ENCODE measurements at regions not wholly inside any gene's neighbourhood (a gene's known extent, or its start where the extent isn't known, plus 50 kb on each side); places are given as distances from the start of the nearest gene placed in this dataset.

DNA sequence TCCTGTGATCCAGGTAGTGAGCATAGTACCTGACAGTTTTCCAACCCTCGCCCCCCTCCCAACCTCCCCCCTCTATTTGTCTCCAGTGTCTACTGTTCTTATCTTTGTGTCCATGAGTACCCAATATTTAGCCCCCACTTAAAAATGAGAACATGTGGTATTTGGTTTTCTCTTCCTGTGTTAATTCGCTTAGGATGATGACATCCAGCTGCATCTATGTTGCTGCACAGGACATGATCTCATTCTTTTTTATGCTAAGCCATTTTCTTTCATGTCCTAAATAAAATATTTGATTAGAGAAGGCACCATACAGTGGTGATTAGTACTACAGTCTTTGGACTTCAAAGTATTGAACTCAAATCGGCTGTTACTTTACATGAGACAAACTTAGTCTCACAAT, 1087.9 kb downstream of the CBLN2 start:
- H3K4me3 ChIP-seq (ENCODE audit: control insufficient read depth, low read depth, low read length): no peak overlapping the region
- DNase-seq (ENCODE audit: low read depth): no peak
- TF ChIP-seq CTCF (conservative IDR thresholded peaks at IDR 0.05; ENCODE audit: control insufficient read depth, insufficient read depth, low read depth, low read length): no peak

DNA sequence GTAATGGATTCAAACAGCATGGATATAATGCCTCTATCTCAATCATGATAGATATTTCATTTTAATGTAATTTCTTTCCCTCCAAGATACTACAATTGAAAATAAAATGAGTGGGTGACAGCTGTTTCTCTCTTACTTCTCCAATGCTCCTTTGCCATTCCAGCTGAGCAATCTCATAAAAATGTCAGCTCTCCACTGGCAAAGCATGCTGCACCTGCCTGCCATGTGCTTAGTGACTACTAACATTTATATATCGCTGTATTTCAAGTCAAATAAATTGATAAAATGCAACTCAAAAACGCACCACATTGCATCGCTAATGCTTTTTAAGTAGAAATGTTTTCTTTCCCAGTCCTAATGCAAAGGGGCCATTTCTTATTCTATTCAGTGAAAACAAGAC, 1093.9 kb downstream of the CBLN2 start:
- no peak for DNase-seq (ENCODE audit: low read depth)
- TF ChIP-seq CTCF (conservative IDR thresholded peaks at IDR 0.05; ENCODE audit: control insufficient read depth, insufficient read depth, low read depth, low read length): no peak
- no peak overlapping the region for H3K4me3 ChIP-seq (ENCODE audit: control insufficient read depth, low read depth, low read length)

GRCh38 chr18:71443706-71444480, 1100.2 kb downstream of the CBLN2 start:
- no peak overlapping the region for H3K4me3 ChIP-seq (ENCODE audit: control insufficient read depth, low read depth, low read length)
- peak; percentile 53 for DNase-seq (ENCODE audit: low read depth)
- TF ChIP-seq CTCF (conservative IDR thresholded peaks at IDR 0.05; ENCODE audit: control insufficient read depth, insufficient read depth, low read depth, low read length): no peak

- peak; percentile 53 for DNase-seq (ENCODE audit: low read depth)
- TF ChIP-seq CTCF (conservative IDR thresholded peaks at IDR 0.05; ENCODE audit: control insufficient read depth, insufficient read depth, low read depth, low read length): no peak
- no peak overlapping the region for H3K4me3 ChIP-seq (ENCODE audit: control insufficient read depth, low read depth, low read length)
Measured at GRCh38 chr18:71442731-71443141, 1101.4 kb downstream of the CBLN2 start.

DNA sequence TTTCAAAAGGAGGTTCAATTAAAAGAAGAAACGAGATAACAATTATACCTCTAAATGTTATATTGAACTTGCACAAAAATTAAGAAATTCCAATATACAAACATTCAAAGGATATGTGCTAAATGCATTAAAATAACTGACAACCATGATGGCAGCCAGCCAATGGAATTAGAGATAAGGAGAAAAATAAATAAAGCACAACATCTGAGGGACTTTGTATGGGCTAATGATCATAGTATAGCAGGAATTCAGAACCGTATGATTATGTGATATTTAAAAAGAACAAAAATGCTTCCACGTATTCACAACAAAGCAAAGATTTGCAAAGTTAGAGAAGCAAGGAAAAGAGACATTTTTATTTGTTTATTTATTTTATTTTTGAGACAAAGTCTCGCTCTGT, 1103.0 kb downstream of the CBLN2 start:
- TF ChIP-seq CTCF (conservative IDR thresholded peaks at IDR 0.05; ENCODE audit: control insufficient read depth, insufficient read depth, low read depth, low read length): no peak
- DNase-seq (ENCODE audit: low read depth): no peak
- H3K4me3 ChIP-seq (ENCODE audit: control insufficient read depth, low read depth, low read length): no peak overlapping the region

DNA sequence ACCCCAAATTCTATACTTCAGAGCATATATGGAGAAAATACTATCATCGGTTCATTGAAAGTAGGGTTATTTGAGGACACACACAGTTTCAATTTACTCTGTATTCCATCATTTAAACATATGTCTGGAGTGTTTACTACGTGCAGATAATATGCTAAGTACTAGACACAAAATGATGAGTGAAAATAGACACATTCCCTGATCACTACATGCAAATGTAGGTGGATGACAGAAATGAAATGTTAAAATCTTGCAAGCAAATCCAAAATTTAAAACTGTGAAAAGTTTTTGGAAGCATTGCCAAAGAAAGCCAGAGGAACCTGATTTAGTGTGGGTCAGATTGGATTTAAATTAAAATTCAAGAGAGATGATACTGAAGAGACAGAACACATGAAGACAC, 1106.6 kb downstream of the CBLN2 start:
- DNase-seq (ENCODE audit: low read depth): no peak
- no peak overlapping the region for H3K4me3 ChIP-seq (ENCODE audit: control insufficient read depth, low read depth, low read length)
- TF ChIP-seq CTCF (conservative IDR thresholded peaks at IDR 0.05; ENCODE audit: control insufficient read depth, insufficient read depth, low read depth, low read length): no peak
